OCI-M2 (cell line): ENCODE measurements at regions not wholly inside any gene's neighbourhood (a gene's known extent, or its start where the extent isn't known, plus 50 kb on each side); places are given as distances from the start of the nearest gene placed in this dataset.
"Not testable (repeated sequence)": the region's sequence is repeated elsewhere in the genome, so short reads cannot be mapped to it uniquely, and the experiment has no call there.

Experiments used
- DNase-seq: peaks from one replicate; lab custom pipeline; 2025; ENCODE audit not compliant: unreplicated experiment; lab: John Stamatoyannopoulos, UW

GRCh38 chr4:104649631-104650030 lies 154.9 kb upstream of the CXXC4 start:
- DNase-seq, result no peak

- DNase-seq, result not testable (repeated sequence)
Measured at GRCh38 chr4:104662269-104662668, 167.6 kb upstream of the CXXC4 start.

- DNase-seq, result no peak
Measured at GRCh38 chr4:104677116-104677515, 182.4 kb upstream of the CXXC4 start.

DNA sequence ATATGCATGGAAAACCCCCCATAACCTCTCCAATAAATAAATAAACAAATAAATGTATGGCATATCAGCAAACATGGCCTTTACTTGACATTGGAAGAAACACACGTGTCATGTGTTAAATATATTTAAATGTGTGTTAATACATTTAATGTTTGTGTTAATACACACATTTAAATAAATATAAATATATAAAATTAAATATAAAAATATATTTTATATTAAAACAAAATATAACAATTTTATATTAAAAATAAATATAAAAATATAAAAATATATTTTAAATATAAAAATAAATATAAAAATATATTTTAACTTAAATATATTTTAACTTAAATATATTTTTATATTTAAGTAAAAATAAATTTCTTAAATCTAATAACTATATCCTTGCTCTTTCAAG lies 187.6 kb upstream of the CXXC4 start:
- no peak for DNase-seq

DNA sequence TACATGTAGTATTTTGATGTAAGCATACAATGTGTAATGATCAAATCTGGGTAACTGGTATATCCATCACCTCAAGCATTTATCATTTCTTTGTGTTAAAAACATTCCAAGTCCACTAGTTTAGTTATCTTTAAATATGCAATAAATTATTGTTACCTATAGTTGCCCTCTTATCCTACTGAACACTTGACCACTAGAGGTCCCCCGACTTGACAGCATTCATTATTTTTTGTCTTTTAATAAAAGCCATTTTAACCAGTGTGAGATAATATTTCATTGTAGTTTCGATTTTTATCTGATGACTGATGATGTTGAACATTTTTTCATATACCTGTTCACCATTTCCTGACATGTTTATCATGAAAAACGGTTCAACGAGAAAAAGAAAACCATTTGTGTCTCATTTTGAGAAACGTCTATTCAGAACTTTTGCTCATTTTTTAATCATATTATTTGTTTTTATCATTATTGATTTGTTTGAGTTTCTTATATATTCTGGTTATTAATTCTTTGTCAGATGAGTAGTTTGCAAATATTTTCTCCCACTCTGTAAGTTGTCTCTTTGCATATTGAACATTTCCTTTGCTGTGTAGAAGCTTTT lies 199.0 kb upstream of the CXXC4 start:
- no peak for DNase-seq

- no peak for DNase-seq
Measured at GRCh38 chr4:104716584-104716983, 221.9 kb upstream of the CXXC4 start.

- DNase-seq, result no peak
Measured at GRCh38 chr4:104719539-104720230, 225.0 kb upstream of the CXXC4 start.

DNA sequence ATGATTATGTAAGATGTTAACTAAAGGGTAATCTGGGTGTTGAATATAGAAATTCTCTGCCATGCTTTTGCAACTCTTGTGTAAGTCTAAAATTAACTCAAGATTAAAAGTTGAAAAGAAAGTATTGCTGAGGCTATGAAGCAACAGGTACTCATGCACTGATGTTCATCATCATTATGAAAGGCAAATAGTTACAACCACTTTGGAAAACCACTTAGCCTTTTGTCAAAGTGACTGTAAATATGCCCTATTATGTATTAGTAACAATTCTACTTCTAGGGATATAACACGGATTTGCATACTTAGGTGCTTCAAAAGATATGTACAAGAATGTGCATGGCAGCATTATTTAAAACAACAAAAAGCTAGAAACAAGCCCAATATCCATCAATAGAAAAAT lies 227.8 kb upstream of the CXXC4 start:
- DNase-seq, result no peak

DNA sequence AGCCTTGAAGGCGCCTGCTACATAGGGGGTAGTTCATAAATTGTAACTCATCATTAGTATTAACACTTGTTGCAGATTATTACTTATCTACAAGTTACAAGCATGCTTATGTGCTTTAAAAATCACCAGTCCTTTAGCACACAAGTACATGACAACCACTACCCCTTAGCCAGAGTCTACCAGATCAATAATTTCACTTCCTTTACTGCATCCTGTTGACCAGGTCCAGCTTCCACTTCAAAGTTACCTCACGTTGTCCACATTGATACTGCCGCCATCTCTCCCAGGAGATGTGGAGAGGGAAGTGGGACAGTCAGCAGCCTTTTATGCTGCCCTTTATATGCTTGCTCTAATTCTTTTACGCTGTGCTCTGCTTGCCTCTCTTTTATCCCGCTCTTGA lies 231.3 kb upstream of the CXXC4 start:
- no peak for DNase-seq

DNA sequence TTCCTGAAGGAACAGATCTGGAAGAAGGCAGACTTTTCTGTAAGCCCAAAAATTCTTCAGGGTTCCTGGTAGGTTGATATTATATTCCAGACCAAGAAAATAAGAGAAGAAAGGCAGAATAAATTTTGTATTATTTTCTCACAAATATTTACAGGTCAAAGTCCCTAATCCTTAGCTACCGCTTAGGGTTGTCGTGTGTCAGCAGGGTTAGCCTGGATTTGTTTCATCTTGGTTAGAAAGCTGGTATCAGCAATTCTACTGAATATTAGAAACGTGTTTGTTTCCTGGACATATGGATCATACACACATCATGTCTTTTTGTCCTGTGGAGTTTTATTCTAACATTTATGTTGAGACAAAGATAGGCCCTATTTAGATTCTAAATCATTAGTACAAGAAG lies 232.9 kb upstream of the CXXC4 start:
- DNase-seq, result no peak

- no peak for DNase-seq
Measured at GRCh38 chr4:104728380-104729122, 233.9 kb upstream of the CXXC4 start.

DNA sequence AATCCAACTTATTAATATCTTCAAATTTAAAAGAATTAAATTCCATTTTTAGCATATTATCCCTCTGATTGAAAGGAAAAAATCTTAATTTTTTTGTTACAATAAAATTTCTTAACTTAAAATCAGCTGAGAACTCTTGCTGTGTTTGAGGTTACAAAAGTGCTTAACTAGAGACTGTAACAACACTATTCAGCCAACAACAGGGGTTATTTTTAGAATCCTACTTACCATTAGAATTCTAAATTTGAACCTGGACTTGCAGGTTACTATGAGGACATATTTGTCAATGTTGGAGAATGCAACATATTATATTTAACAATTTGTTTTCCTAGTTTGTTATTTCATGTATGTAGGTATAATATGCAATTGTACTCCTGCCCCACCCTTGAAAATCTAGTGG lies 238.1 kb upstream of the CXXC4 start:
- DNase-seq, result no peak

- DNase-seq, result no peak
Measured at GRCh38 chr4:104735174-104735573, 240.5 kb upstream of the CXXC4 start.

GRCh38 chr4:104740161-104740560 lies 245.5 kb upstream of the CXXC4 start:
- DNase-seq, result no peak

GRCh38 chr4:104743215-104743653 lies 248.5 kb upstream of the CXXC4 start:
- no peak for DNase-seq

GRCh38 chr4:104747635-104748034 lies 252.9 kb upstream of the CXXC4 start:
- DNase-seq, result no peak

DNA sequence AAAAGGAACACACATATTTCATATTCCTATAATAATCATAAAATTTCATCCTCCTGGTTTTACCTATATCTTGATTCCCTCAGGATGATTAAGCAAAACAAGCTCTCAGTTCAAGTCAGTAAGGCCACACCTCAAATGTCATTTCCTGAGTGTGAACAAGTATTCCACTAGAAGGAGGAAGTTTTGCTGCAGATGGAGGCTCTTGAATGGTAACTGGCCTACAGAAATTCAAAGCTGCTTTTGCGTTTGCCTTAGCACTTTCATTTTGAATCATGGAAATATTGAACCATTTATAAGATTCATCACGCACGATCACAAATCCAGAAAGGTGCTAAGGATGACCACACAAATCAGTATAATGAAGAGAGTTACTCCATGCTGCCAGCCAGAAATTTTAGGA lies 254.4 kb upstream of the CXXC4 start:
- no peak for DNase-seq

DNA sequence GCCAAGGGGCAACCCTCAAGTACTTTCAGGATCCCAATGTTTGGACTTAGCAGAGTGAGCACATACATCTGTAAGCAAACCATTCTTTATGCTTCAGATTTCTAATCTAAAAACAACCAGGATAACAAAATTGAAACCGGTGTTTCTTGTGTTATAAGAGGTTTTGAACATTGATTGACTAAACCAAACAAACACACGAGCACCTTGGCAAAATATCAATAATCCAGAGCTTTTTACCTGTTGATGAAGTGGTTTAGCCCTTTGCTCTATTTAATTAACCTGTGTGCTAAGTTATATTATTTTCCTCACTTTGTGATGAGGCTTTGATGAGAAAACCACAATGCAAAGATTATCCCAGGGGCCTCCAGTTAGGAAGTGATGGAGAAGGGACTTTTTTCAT lies 255.3 kb upstream of the CXXC4 start:
- no peak for DNase-seq

GRCh38 chr4:104751468-104751867 lies 256.8 kb upstream of the CXXC4 start:
- no peak for DNase-seq

DNA sequence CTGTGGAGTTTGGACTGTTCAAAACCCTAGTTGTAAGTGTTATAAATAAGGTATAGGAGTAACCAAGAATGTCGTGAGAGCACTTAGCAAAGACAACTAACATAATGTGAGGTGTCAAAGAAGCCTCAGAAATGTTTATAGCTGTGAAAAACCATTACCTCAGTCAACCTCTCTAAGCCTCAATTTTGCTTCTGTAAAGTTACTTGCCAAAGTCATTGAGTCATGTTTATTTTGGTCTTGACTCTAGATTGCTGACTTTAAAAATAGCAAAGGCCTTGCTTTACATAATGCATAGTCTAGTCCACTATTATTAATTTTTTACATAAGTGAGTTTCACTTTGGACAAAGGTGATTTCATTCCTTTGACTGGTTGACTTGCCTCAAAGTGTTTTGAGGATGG lies 257.6 kb upstream of the CXXC4 start:
- DNase-seq, result no peak

- DNase-seq, result no peak
Measured at GRCh38 chr4:104756837-104757236, 262.1 kb upstream of the CXXC4 start.

DNA sequence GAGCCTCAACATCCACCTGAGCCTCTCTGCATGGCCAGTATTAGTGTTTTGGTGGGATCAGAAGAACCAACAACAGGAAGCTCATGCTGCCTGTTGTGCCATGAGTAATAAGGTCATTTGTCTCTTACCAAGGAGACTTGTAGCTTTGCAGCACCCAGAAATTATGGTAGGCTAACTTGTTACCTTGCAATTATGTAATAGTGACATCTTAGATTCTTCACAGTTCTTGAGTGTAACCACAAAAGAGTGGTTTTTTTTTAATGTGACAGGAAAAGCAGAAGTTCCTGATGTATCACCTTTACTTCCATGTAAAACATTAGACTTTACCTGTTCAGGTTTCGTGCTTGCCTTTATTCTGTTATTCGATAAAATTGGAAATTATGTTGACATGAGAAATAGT lies 263.9 kb upstream of the CXXC4 start:
- no peak for DNase-seq
